Activated naive CD8-positive, alpha-beta T cell treated with anti-CD3 and anti-CD28 coated beads, Interleukin-2, amount 10 ng/mL, durations not matched to agents 7 days and 5 days (primary cell): ENCODE measurements at regions not wholly inside any gene's neighbourhood (a gene's known extent, or its start where the extent isn't known, plus 50 kb on each side); places are given as distances from the start of the nearest gene placed in this dataset.
"Not testable (repeated sequence)": the region's sequence is repeated elsewhere in the genome, so short reads cannot be mapped to it uniquely, and the experiment has no call there.

Source experiments
- ATAC-seq: fragments of 150-1000 bp; cut with Tn5 transposase; one replicate; pipeline ENCODE4 v1.10.0; 2021; ENCODE audit warnings: low read depth, moderate library complexity
- POLR2A ChIA-PET: fragments of 350-600 bp; sonication (Branson Sonifier 250); formaldehyde crosslinking; loops from one replicate; lab custom pipeline; 2021; ENCODE audit warnings: antibody characterized with exemption; lab: Charles Lee
- DNase-seq: peaks from one replicate; pipeline ENCODE4 v3.0.0; 2021
- H3K27ac Mint-ChIP-seq: one replicate; pipeline ENCODE4 v1.8.0; 2022; ENCODE audit warnings: mild to moderate bottlenecking, mixed read lengths
- H3K27me3 Mint-ChIP-seq: one replicate; pipeline ENCODE4 v1.8.0; 2022; ENCODE audit warnings: mild to moderate bottlenecking, moderate library complexity, mixed read lengths
- H3K36me3 Mint-ChIP-seq: one replicate; pipeline ENCODE4 v1.8.0; 2021; ENCODE audit warnings: mild to moderate bottlenecking, mixed read lengths
- H3K4me1 Mint-ChIP-seq: one replicate; pipeline ENCODE4 v1.8.0; 2021; ENCODE audit warnings: mixed read lengths
- H3K4me3 Mint-ChIP-seq: one replicate; pipeline ENCODE4 v1.8.0; 2022; ENCODE audit warnings: mild to moderate bottlenecking, moderate library complexity, mixed read lengths
- H3K9me3 Mint-ChIP-seq: one replicate; pipeline ENCODE4 v1.8.0; 2021; ENCODE audit warnings: mixed read lengths

DNA sequence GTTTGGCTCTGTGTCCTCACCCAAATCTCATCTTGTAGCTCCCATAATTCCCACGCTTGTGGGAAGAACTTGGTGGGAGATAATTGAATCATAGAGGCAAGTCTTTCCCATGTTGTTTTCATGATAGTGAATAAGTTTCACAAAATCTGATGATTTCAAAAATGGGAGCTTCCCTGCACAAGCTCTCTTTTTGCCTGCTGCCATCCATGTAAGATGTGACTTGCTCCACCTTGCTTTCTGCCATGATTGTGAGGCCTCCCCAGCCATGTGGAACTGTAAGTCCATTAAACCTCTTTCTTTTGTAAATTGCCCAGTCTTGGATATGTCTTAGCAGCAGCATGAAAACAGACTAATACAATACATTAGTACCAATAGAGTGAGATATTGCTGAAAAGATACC is 154.9 kb downstream of the DUSP10 start:
- ATAC-seq, H3K27me3 Mint-ChIP-seq, H3K9me3 Mint-ChIP-seq, H3K27ac Mint-ChIP-seq, H3K36me3 Mint-ChIP-seq, DNase-seq, H3K4me1 Mint-ChIP-seq, H3K4me3 Mint-ChIP-seq: not testable (repeated sequence)
- POLR2A ChIA-PET, result interaction anchor here (0.5 kb wide), 1 partner anchor 997 kb away, joined by 3 read pairs; no protein-coding TSS in a partner anchor

DNA sequence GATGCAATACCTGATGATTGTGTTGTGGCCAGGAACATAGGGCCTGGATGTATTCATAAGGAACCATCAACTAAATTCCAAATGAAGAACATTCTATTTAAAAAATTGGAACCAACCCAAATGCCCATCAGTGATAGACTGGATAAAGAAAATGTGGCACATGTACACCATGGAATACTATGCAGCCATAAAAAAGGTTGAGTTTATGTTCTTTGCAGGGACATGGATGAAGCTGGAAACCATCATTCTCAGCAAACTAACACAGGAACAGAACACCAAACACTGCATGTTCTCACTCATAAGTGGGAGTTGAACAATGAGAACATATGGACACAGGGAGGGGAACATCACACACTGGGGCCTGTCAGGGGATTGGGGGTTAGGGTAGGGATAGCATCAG is 150.6 kb downstream of the DUSP10 start:
- ATAC-seq, POLR2A ChIA-PET, H3K27me3 Mint-ChIP-seq, H3K4me1 Mint-ChIP-seq, H3K9me3 Mint-ChIP-seq, H3K4me3 Mint-ChIP-seq, H3K27ac Mint-ChIP-seq, DNase-seq, H3K36me3 Mint-ChIP-seq: not testable (repeated sequence)

DNA sequence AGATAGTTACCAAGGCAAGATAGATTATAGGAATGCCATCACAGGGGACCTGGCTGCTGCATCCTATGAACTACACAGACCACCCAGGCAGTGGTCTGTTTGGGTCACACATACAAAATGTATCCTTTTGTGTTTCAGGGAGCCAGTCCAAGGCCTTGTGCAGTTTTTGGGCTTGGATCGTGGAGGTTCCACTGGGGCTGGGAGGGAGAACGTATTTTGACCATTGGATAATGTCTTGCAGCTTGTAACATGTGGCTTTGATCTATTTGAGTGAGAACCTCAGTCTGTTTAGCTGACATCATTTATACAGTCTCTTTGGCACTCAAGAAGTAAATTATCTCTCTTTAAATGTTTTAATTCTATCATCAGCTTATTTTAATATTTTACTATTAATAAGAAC is 147.3 kb downstream of the DUSP10 start:
- peaks cover 1% of the 10 kb centered on the region for H3K9me3 Mint-ChIP-seq
- no peaks in the 10 kb centered on the region for H3K4me1 Mint-ChIP-seq
- H3K27me3 Mint-ChIP-seq, result no peaks in the 10 kb centered on the region
- DNase-seq, result no peak
- H3K27ac Mint-ChIP-seq, result no peak overlapping the region
- no peak for ATAC-seq
- POLR2A ChIA-PET, result no interaction called here
- H3K36me3 Mint-ChIP-seq, result no peaks in the 10 kb centered on the region
- no peak overlapping the region for H3K4me3 Mint-ChIP-seq

DNA sequence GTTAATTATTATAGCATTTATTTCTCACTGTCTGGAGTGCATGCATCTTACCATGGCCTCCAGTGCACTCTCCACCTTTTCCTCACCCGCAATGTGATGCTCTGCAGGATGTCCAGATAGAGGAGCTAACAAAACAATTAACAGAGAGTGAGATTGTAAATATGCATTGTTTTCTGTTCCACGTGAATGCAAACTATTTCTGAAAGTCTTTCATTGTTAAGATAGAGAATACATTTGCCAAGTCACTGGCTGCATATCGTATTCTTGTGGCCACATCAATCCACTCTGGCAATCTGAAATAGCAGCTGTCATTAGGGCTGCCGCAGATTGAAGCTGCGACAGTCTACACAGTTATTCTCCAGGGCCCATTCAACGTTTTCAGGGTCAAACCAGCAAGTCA is 143.8 kb downstream of the DUSP10 start:
- no peaks in the 10 kb centered on the region for H3K36me3 Mint-ChIP-seq

DNA sequence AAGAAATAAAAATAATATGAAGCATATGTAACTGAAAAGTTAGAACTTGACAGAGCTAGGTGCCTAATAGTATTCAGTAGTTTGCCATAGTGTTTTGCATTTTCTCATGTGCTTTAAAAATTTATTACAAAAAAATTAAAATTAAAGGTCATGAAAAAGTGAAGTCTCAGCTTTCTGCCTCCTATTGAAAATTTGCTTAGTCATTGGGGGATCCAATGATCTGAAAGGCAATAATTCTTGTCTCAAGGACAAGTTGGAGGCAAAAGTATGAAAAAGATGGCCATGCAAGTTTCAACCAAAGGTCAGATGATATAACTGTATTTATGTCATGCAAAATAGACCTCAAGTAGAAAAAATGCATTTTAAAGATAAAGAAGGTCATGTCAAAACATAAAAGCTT is 140.7 kb downstream of the DUSP10 start:
- ATAC-seq, result no peak
- Mint-ChIP-seq H3K27me3 (no peaks in the 10 kb centered on the region), H3K27ac (no peak overlapping the region), H3K4me3 (no peak overlapping the region), H3K36me3 (no peaks in the 10 kb centered on the region), H3K9me3 (peaks cover 1% of the 10 kb centered on the region), H3K4me1 (no peaks in the 10 kb centered on the region)
- POLR2A ChIA-PET, result no interaction called here
- no peak for DNase-seq

More for the DNA sequence above, 143.8 kb downstream of the DUSP10 start:
- Mint-ChIP-seq H3K27me3 (no peaks in the 10 kb centered on the region), H3K4me1 (no peaks in the 10 kb centered on the region), H3K4me3 (no peak overlapping the region), H3K9me3 (peaks cover 1% of the 10 kb centered on the region), H3K27ac (no peak overlapping the region)
- POLR2A ChIA-PET, result no interaction called here
- DNase-seq (no peak), ATAC-seq (no peak)

DNA sequence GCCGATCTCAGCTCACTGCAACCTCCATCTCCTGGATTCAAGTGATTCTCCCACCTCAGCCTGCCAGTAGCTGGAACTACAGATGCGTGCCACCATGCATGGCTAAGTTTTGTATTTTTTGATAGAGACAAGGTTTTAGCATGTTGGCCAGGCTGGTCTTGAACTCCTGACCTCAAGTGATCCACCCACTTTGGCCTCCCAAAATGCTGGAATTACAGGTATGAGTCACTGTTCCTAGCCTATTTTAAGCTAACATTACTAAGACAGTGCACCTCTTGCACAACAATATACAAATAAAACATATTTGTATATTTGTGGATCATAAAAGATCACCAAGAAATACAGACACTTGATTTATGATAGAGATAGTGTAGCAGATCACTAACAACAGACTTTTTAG is 139.1 kb downstream of the DUSP10 start:
- H3K4me1 Mint-ChIP-seq, result no peaks in the 10 kb centered on the region
- POLR2A ChIA-PET, result no interaction called here
- H3K27me3 Mint-ChIP-seq, result no peaks in the 10 kb centered on the region
- no peaks in the 10 kb centered on the region for H3K9me3 Mint-ChIP-seq
- no peak overlapping the region for H3K27ac Mint-ChIP-seq
- no peaks in the 10 kb centered on the region for H3K36me3 Mint-ChIP-seq
- no peak for DNase-seq
- H3K4me3 Mint-ChIP-seq, result no peak overlapping the region
- no peak for ATAC-seq

DNA sequence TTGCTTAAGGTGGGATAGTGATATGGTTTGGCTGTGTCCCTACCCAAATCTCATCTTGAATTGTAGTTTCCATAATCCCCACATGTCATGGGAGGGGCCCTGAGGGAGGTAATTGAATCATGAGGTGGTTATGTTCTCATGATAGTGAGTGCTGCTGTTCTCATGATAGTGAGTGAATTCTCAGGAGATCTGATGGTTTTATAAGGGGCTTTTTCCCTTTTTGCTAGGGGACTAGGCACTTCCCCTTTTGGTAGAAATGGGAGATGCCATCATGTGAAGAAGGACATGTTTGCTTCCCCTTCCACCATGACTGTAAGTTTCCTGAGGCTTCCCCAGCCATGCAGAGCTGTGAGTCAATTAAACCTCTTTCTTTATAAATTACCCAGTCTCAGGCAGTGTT is 137.5 kb downstream of the DUSP10 start:
- H3K4me1 Mint-ChIP-seq, H3K36me3 Mint-ChIP-seq, H3K27ac Mint-ChIP-seq, ATAC-seq, POLR2A ChIA-PET, H3K27me3 Mint-ChIP-seq, H3K9me3 Mint-ChIP-seq, DNase-seq, H3K4me3 Mint-ChIP-seq: not testable (repeated sequence)

DNA sequence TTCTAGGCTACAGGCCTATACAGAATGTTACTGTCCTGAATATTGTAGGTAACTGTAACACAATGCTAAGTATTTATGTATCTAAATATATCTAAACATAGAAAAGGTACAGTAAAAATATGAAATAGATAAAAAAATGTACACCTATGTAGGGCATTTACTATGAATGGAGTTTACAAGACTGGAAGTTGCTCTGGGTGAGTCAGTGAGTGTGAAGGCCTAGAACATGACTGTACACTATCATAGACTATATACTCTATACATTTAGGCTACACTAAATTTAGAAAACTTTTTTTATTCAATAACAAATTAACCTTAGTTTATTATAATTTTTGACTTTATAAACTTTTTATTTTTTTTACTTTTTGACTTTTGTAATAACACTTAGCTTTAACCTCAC is 136.9 kb downstream of the DUSP10 start:
- ATAC-seq (no peak), DNase-seq (no peak)
- Mint-ChIP-seq H3K4me1 (no peaks in the 10 kb centered on the region), H3K27me3 (no peaks in the 10 kb centered on the region), H3K9me3 (no peaks in the 10 kb centered on the region), H3K4me3 (no peak overlapping the region), H3K36me3 (no peaks in the 10 kb centered on the region), H3K27ac (no peak overlapping the region)
- POLR2A ChIA-PET, result no interaction called here

DNA sequence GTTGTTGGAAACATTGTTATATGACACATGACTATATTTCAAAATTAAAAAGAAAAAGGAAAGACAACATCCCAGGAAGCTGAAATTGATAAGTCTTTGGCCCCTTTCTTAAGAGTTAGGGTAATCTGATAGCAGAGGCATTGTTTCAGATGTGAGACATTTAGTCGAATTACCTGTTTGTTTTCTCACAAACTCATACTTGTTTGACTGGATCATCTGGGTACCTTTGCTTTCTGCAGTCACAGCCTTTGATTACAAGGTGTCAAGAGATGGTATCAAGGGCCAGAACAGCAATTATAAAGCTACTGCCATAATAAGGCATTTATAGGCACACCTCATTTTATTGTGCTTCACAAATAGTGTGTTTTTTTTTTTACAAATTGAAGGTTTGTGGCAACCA is 136.3 kb downstream of the DUSP10 start:
- Mint-ChIP-seq H3K9me3 (no peaks in the 10 kb centered on the region), H3K4me1 (no peaks in the 10 kb centered on the region), H3K27me3 (no peaks in the 10 kb centered on the region), H3K4me3 (no peak overlapping the region), H3K36me3 (no peaks in the 10 kb centered on the region), H3K27ac (no peak overlapping the region)
- no peak for DNase-seq
- POLR2A ChIA-PET, result no interaction called here
- ATAC-seq, result no peak

DNA sequence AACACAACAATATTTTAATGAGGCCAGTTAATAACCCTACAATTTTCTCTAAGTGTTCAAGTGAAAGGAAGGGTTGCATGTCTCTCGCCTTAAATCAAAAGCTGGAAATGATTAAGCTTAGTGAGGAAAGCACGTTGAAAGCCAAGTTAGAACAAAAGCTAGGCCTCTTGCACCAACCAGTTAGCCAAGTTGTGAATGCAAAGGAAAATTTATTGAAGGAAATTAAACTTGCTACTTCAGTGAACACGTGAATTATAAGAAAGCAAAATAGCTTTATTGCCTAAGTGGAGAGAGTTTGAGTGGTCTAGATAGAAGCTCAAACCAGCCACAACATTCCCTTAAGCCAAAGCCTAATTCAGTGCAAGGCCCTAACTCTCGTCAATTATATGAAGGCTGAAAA is 135.6 kb downstream of the DUSP10 start:
- H3K27ac Mint-ChIP-seq, result no peak overlapping the region
- H3K27me3 Mint-ChIP-seq, result no peaks in the 10 kb centered on the region
- H3K4me3 Mint-ChIP-seq, result no peak overlapping the region
- ATAC-seq (no peak), DNase-seq (no peak)
- H3K9me3 Mint-ChIP-seq, result no peaks in the 10 kb centered on the region
- H3K4me1 Mint-ChIP-seq, result no peaks in the 10 kb centered on the region
- POLR2A ChIA-PET, result no interaction called here
- no peaks in the 10 kb centered on the region for H3K36me3 Mint-ChIP-seq

DNA sequence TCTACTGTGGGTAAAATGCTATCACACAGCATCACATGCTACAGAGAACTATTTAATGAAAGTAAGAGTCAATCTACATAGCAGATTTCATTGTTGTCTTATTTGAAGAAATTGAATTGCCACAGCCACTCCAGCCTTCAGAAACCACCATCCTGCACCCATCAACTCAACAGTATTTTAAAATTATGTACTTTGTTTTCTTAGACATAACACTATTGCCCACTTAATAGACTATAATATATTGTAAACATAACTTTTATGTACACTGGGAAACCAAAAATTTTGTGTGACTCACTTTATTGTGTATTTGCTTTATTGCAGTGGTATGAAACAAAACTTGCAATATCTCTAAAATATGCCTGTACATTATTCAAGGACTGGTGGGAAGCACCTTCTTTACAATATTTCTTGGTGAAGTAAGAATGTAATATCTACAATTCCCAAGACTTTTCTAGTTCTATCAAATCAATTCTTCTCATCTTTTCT is 133.0 kb downstream of the DUSP10 start:
- POLR2A ChIA-PET, result no interaction called here
- Mint-ChIP-seq H3K4me3 (no peak overlapping the region), H3K27me3 (peaks cover 4% of the 10 kb centered on the region), H3K9me3 (no peaks in the 10 kb centered on the region), H3K27ac (no peak overlapping the region), H3K4me1 (no peaks in the 10 kb centered on the region), H3K36me3 (no peaks in the 10 kb centered on the region)
- ATAC-seq (no peak), DNase-seq (no peak)

DNA sequence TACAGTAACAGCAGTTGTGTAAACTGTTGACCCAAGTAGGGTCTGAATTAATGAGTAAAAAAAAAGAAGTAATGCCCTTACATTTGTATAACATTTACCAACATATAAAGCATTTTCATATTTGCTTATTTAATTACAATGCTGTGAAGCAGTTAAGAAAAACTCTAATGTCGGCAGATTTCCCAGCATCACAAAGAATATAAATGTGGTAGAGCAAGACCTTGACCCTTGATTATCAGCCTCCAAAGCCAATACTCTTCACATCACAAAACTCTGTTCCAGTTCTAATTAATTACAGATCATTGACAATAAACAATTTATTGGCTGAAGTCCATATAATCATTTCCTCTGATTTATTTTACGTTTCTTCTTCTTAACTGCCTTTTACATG is 130.2 kb downstream of the DUSP10 start:
- Mint-ChIP-seq H3K4me1 (no peaks in the 10 kb centered on the region), H3K9me3 (no peaks in the 10 kb centered on the region), H3K36me3 (no peaks in the 10 kb centered on the region), H3K27ac (no peak overlapping the region), H3K27me3 (peaks cover 4% of the 10 kb centered on the region), H3K4me3 (no peak overlapping the region)
- POLR2A ChIA-PET, result no interaction called here
- DNase-seq, result no peak
- ATAC-seq, result no peak

DNA sequence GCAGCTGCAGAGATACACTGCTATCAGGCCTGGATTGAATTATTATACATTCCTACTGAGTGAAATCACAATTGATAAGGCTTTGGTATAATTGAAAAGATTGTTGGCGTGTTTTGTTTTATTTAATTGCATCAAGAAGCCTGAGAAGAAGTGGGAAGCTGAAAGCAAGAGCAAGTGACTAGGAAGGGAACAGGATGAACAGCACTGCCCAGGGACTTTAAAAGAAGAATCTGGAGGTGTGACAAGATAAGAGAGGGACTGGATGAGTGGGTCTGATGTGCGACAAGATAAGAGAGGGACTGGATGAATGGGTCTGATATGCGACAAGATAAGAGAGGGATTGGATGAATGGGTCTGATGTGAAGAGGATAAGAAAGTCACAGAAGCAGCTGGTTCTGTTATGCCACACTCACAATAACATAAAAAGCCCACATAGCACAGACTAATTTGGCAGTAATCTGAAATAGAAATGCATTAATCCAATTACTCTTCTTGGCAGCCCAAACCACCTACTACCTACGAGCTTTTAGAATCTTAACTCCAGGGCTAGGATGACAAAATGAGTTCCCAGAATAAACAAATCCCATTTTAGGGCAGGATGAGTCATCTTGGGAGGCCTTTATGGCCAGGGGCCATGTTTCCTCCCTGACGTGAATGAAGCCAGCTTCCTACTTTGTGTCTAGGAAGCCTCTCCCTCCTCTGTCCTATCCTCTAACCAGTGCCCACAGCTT is 129.7 kb downstream of the DUSP10 start:
- Mint-ChIP-seq H3K9me3 (no peaks in the 10 kb centered on the region), H3K36me3 (no peaks in the 10 kb centered on the region), H3K27ac (no peak overlapping the region), H3K4me3 (no peak overlapping the region), H3K27me3 (peaks cover 4% of the 10 kb centered on the region), H3K4me1 (no peaks in the 10 kb centered on the region)
- ATAC-seq (no peak), DNase-seq (no peak)
- POLR2A ChIA-PET, result no interaction called here

DNA sequence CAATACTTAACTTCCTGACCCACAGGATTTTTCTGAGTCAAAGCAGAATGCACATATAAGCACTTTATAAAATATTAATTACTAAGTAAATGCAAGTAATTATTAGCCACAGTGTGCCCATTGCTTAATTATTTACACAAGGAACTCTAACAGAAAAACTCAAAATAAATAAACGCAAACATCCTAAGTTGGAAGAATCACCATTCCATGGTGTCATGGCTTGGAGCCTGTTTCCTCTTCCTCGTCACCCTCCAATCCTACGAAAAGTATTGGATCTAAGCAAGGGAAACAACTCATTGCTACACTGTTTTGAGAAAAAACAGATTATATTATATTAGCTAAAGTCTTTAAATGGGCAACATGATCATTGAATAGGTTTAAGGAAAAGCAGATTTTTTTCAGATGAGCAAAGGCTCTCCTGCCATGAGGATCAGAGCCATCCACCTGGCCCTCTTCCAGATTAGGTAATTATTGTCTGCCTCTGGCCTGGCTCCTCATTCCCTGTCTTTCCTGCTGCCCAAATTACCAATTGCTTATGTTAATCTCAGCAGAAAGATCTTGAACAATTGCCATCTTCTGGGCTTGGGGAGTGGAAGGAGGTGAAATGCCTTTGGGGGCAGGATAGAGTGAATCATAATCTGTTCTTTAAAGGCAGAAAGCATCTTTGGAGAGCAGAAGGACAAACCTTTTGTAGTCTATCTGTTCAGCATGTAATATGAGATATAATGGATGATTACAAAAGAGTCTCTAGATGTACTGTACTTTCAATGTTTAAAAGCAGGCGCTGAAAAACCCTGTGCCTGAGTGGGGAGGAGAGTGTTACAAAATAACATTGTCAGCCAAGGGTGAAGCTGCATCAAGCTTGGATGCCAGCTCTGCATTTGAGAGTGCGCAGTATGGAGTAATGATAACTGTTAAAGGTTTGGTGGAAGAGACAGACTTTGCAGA is 121.2 kb downstream of the DUSP10 start:
- peaks cover 2% of the 10 kb centered on the region for H3K9me3 Mint-ChIP-seq
- peaks cover 5% of the 10 kb centered on the region for H3K27me3 Mint-ChIP-seq
- no peak overlapping the region for H3K27ac Mint-ChIP-seq
- H3K4me3 Mint-ChIP-seq, result no peak overlapping the region
- POLR2A ChIA-PET, result interaction anchor here (0.7 kb wide), 1 partner anchor 1009 kb away, joined by 4 read pairs; no protein-coding TSS in a partner anchor
- ATAC-seq, result no peak
- no peaks in the 10 kb centered on the region for H3K4me1 Mint-ChIP-seq
- no peaks in the 10 kb centered on the region for H3K36me3 Mint-ChIP-seq
- DNase-seq, result no peak
